Tibial nerve (tissue), 4 donors: ENCODE measurements at regions not wholly inside any gene's neighbourhood (a gene's known extent, or its start where the extent isn't known, plus 50 kb on each side); places are given as distances from the start of the nearest gene placed in this dataset.

Experiments
- DNase-seq, 2 donors: peaks; one replicate each; pipeline ENCODE4 v3.0.0-alpha.2; 2019; ENCODE audit warnings: low spot score in 2 of 2
- H3K27ac ChIP-seq, 4 donors: fragments of 200-600 bp; sonication (generic) in 3 of 4; one replicate each; pipeline ENCODE4 v1.5.1; 2017 to 2019; ENCODE audit warnings: mild to moderate bottlenecking in 1 of 4
- H3K27me3 ChIP-seq, 2 donors: fragments of 200-600 bp; sonication (generic) in 1 of 2; one replicate each; pipeline versions ENCODE4 v1.5.1 to v1.6.0; 2017 to 2019
- H3K36me3 ChIP-seq, 3 donors: fragments of 200-600 bp; sonication (generic); one replicate each; pipeline ENCODE4 v1.5.1; 2018 to 2019
- H3K4me1 ChIP-seq, 4 donors: fragments of 200-600 bp; sonication (generic) in 3 of 4; one replicate each; pipeline ENCODE4 v1.5.1; 2017 to 2019
- H3K4me3 ChIP-seq, 4 donors: fragments of 200-600 bp; sonication (generic) in 3 of 4; one replicate each; pipeline ENCODE4 v1.5.1; 2017 to 2019; ENCODE audit warnings: mild to moderate bottlenecking in 1 of 4, moderate library complexity in 1 of 4
- H3K9me3 ChIP-seq, 4 donors: fragments of 200-600 bp; sonication (generic) in 3 of 4; one replicate each; pipeline ENCODE4 v1.5.1; 2017 to 2019
- CTCF ChIP-seq, 5 experiments: fragments of 200-600 bp in 3 of 5; fragments of 450-650 bp in 2 of 5; sonication (generic) in 3 of 5; IDR thresholded peaks; one replicate each; pipeline ENCODE4 v1.5.1; 2016 to 2019; ENCODE audit warnings: antibody characterized with exemption in 5 of 5, mild to moderate bottlenecking in 3 of 5, moderate library complexity in 2 of 5
- EP300 ChIP-seq, 2 donors: sonication (generic); formaldehyde crosslinking; IDR thresholded peaks; one replicate each; pipeline ENCODE4 v1.6.1; 2017; ENCODE audit warnings: antibody characterized with exemption in 2 of 2, mild to moderate bottlenecking in 1 of 2
- POLR2A ChIP-seq, 2 donors: fragments of 450-650 bp; IDR thresholded peaks; one replicate each; pipeline ENCODE4 v1.6.1; 2017; ENCODE audit warnings: antibody characterized with exemption in 2 of 2, mild to moderate bottlenecking in 2 of 2, moderate library complexity in 2 of 2
- WGBS, 2 donors: methylation state at CpG; one replicate each; pipeline ENCODE4 v1.1.5; 2018; 5-methylcytosine and 5-hydroxymethylcytosine counted together

- no peak overlapping the region for H3K27ac ChIP-seq
- no peaks in the 10 kb centered on the region for H3K36me3 ChIP-seq
- DNase-seq = no peak
- peaks cover 0 to 34% (median 10%) of the 10 kb centered on the region in 4 donors for H3K4me1 ChIP-seq
- H3K4me3 ChIP-seq = no peak overlapping the region
- peaks cover 0 to 11% (median 1%) of the 10 kb centered on the region in 4 donors for H3K9me3 ChIP-seq
- no peaks in the 10 kb centered on the region for H3K27me3 ChIP-seq
- TF ChIP-seq POLR2A (IDR thresholded peaks at IDR 0.05) = no peak
- no peak for TF ChIP-seq CTCF (IDR thresholded peaks at IDR 0.05)
- TF ChIP-seq EP300 (IDR thresholded peaks at IDR 0.05) = no peak
- WGBS, 2 donors = 41 to 55% methylated on average over 1 of the region's 1 CpG
Measured at GRCh38 chr21:34019402-34019801, 54.0 kb upstream of the MRPS6 start.

GRCh38 chr21:34018910-34019309 lies 54.5 kb upstream of the MRPS6 start:
- DNase-seq = no peak
- H3K9me3 ChIP-seq = peaks cover 0 to 16% (median 1%) of the 10 kb centered on the region in 4 donors
- WGBS, 2 donors = 65 to 75% methylated on average over 1 of the region's 1 CpG
- no peak overlapping the region for H3K27ac ChIP-seq
- H3K4me3 ChIP-seq = no peak overlapping the region
- H3K4me1 ChIP-seq = peaks cover 0 to 30% (median 9%) of the 10 kb centered on the region in 4 donors
- no peak for TF ChIP-seq POLR2A (IDR thresholded peaks at IDR 0.05)
- no peak for TF ChIP-seq CTCF (IDR thresholded peaks at IDR 0.05)
- no peak for TF ChIP-seq EP300 (IDR thresholded peaks at IDR 0.05)
- no peaks in the 10 kb centered on the region for H3K27me3 ChIP-seq
- H3K36me3 ChIP-seq = no peaks in the 10 kb centered on the region

- DNase-seq = no peak
- WGBS, 2 donors = 95% methylated on average over 1 of the region's 1 CpG
- Histone ChIP-seq H3K4me1 (peaks cover 0 to 26% (median 9%) of the 10 kb centered on the region in 4 donors), H3K9me3 (peaks cover 0 to 23% (median 1%) of the 10 kb centered on the region in 4 donors), H3K36me3 (no peaks in the 10 kb centered on the region), H3K27ac (no peak overlapping the region), H3K4me3 (no peak overlapping the region), H3K27me3 (no peaks in the 10 kb centered on the region)
- no peak for TF ChIP-seq POLR2A (IDR thresholded peaks at IDR 0.05)
- TF ChIP-seq CTCF (IDR thresholded peaks at IDR 0.05) = no peak
- TF ChIP-seq EP300 (IDR thresholded peaks at IDR 0.05) = no peak
Measured at GRCh38 chr21:34018185-34018584, 55.2 kb upstream of the MRPS6 start.

- Histone ChIP-seq H3K27ac (no peak overlapping the region), H3K36me3 (no peaks in the 10 kb centered on the region), H3K27me3 (no peaks in the 10 kb centered on the region), H3K4me1 (peaks cover 0 to 17% (median 6%) of the 10 kb centered on the region in 4 donors), H3K4me3 (no peak overlapping the region), H3K9me3 (peaks cover 0 to 32% (median 1%) of the 10 kb centered on the region in 4 donors)
- WGBS, 2 donors = 87 to 89% methylated on average over 5 of the region's 5 CpGs
- no peak for DNase-seq
- TF ChIP-seq EP300 (IDR thresholded peaks at IDR 0.05) (no peak), POLR2A (IDR thresholded peaks at IDR 0.05) (no peak), CTCF (IDR thresholded peaks at IDR 0.05) (no peak)
Measured at GRCh38 chr21:34017039-34017961, 56.1 kb upstream of the MRPS6 start.

GRCh38 chr21:34012640-34013039 lies 60.7 kb upstream of the MRPS6 start:
- Histone ChIP-seq H3K4me1 (no peaks in the 10 kb centered on the region), H3K4me3 (no peak overlapping the region), H3K36me3 (no peaks in the 10 kb centered on the region), H3K9me3 (peaks cover 0 to 62% (median 7%) of the 10 kb centered on the region in 4 donors), H3K27ac (no peak overlapping the region), H3K27me3 (no peaks in the 10 kb centered on the region)
- DNase-seq = no peak
- no peak for TF ChIP-seq EP300 (IDR thresholded peaks at IDR 0.05)
- no peak for TF ChIP-seq POLR2A (IDR thresholded peaks at IDR 0.05)
- no peak for TF ChIP-seq CTCF (IDR thresholded peaks at IDR 0.05)
- WGBS, 2 donors = 77 to 83% methylated on average over 3 of the region's 3 CpGs
